Esophagus muscularis mucosa (tissue), 3 donors: ENCODE measurements at regions not wholly inside any gene's neighbourhood (a gene's known extent, or its start where the extent isn't known, plus 50 kb on each side); places are given as distances from the start of the nearest gene placed in this dataset.

Experiments used
- POLR2A ChIP-seq: fragments of 450-650 bp; IDR thresholded peaks from one replicate; pipeline ENCODE4 v1.6.1; 2017; ENCODE audit warnings: antibody characterized with exemption, moderate library complexity, mild to moderate bottlenecking, low read depth
- POLR2AphosphoS5 ChIP-seq, 2 donors: sonication (generic); formaldehyde crosslinking; IDR thresholded peaks; one replicate each; pipeline ENCODE4 v1.6.1; 2017; ENCODE audit warnings: antibody characterized with exemption in 2 of 2
- TF ChIP-seq, protein P1 (sequence below), 3 experiments: fragments of 200-600 bp in 2 of 3; fragments of 450-650 bp in 1 of 3; sonication (generic) in 2 of 3; IDR thresholded peaks; one replicate each; pipeline ENCODE4 v1.5.1; 2017 to 2019; ENCODE audit warnings: antibody characterized with exemption in 3 of 3, mild to moderate bottlenecking in 2 of 3, moderate library complexity in 1 of 3

DNA sequence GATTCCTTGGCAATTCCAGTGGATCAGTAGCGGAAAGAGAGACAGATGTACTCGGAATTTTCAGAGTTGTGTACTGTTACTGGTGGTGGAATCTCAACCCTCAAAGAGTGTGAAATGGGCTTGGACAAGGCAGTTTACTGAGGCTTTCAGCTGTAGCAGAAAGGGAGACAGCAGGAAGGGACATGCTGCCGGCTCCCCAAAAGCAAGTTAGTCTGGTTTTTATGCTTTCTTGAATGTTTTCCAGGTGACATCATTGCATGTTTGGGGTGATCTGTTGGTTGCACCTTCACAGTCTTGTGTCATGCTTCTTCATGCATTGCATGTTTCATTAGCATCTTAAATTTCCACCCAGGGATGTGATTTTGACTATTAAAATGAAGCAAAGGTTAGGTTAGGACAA lies 1282.2 kb downstream of the ADGRL3 start:
- TF ChIP-seq, protein P1, sequence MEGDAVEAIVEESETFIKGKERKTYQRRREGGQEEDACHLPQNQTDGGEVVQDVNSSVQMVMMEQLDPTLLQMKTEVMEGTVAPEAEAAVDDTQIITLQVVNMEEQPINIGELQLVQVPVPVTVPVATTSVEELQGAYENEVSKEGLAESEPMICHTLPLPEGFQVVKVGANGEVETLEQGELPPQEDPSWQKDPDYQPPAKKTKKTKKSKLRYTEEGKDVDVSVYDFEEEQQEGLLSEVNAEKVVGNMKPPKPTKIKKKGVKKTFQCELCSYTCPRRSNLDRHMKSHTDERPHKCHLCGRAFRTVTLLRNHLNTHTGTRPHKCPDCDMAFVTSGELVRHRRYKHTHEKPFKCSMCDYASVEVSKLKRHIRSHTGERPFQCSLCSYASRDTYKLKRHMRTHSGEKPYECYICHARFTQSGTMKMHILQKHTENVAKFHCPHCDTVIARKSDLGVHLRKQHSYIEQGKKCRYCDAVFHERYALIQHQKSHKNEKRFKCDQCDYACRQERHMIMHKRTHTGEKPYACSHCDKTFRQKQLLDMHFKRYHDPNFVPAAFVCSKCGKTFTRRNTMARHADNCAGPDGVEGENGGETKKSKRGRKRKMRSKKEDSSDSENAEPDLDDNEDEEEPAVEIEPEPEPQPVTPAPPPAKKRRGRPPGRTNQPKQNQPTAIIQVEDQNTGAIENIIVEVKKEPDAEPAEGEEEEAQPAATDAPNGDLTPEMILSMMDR (IDR thresholded peaks at IDR 0.05): no peak
- no peak for TF ChIP-seq POLR2A
- no peak for TF ChIP-seq POLR2AphosphoS5 (IDR thresholded peaks at IDR 0.05)
